ENCODE measurements at regions not wholly inside any gene's neighbourhood (a gene's known extent, or its start where the extent isn't known, plus 50 kb on each side); places are given as distances from the start of the nearest gene placed in this dataset.

DNA sequence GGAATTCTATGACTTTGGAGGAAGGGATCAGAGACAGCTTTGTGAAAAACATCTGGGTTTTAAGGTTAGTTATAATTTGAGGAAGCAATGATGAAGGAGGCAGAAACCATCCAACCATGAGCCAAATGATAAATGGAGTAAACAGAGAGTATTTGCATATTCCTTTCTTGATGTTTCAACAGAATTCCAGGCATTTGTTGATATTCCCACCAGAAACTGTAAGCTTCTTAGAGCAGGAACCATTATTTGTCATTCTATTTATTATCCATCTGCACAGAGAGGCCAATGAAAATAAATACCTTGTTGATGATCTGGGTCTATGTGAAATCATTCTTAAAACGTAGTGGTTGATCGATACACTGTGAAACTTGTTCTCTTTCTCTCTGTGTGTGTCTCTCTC is 715.3 kb downstream of the INHBA start:
- no peak for TF ChIP-seq GATA2 (IDR thresholded peaks at IDR 0.05; ENCODE audit: low read depth, low read length)
- TF ChIP-seq GATA3 (IDR thresholded peaks at IDR 0.05; ENCODE audit: low read depth, low read length): no peak
